HG03439 (cell line): ENCODE measurements at regions not wholly inside any gene's neighbourhood (a gene's known extent, or its start where the extent isn't known, plus 50 kb on each side); places are given as distances from the start of the nearest gene placed in this dataset.

ENCODE experiments used
- ATAC-seq: cut with Tn5 transposase; IDR thresholded peaks from one replicate; pipeline ENCODE4 v1.9.1; 2021; ENCODE audit warnings: mild to moderate bottlenecking, moderate library complexity; ENCODE audit not compliant: unreplicated experiment

GRCh38 chr7:145928937-145929336 lies 187.7 kb upstream of the CNTNAP2 start:
- ATAC-seq, result no peak

GRCh38 chr7:145919712-145920111 lies 196.9 kb upstream of the CNTNAP2 start:
- no peak for ATAC-seq

GRCh38 chr7:145916776-145917175 lies 199.8 kb upstream of the CNTNAP2 start:
- ATAC-seq, result no peak

GRCh38 chr7:145915679-145916078 lies 200.9 kb upstream of the CNTNAP2 start:
- ATAC-seq, result no peak

- ATAC-seq, result no peak
These were observed 206.5 kb upstream of the CNTNAP2 start for GRCh38 chr7:145909991-145910513.

- no peak for ATAC-seq
These were observed 212.9 kb upstream of the CNTNAP2 start for GRCh38 chr7:145903658-145904057.

- no peak for ATAC-seq
These were observed 214.5 kb upstream of the CNTNAP2 start for GRCh38 chr7:145902123-145902522.

GRCh38 chr7:145899938-145900337 lies 216.7 kb upstream of the CNTNAP2 start:
- no peak for ATAC-seq

- ATAC-seq, result no peak
These were observed 222.6 kb upstream of the CNTNAP2 start for GRCh38 chr7:145893925-145894535.

- ATAC-seq, result no peak
These were observed 231.7 kb upstream of the CNTNAP2 start for GRCh38 chr7:145884716-145885514.

- ATAC-seq, result no peak
These were observed 240.2 kb upstream of the CNTNAP2 start for GRCh38 chr7:145876376-145876775.

- no peak for ATAC-seq
These were observed 241.3 kb upstream of the CNTNAP2 start for GRCh38 chr7:145875267-145875666.

- no peak for ATAC-seq
These were observed 247.7 kb upstream of the CNTNAP2 start for GRCh38 chr7:145868935-145869334.

- ATAC-seq, result no peak
These were observed 254.4 kb upstream of the CNTNAP2 start for GRCh38 chr7:145862212-145862611.

GRCh38 chr7:145860809-145861208 lies 255.8 kb upstream of the CNTNAP2 start:
- ATAC-seq, result no peak

GRCh38 chr7:145850636-145851035 lies 266.0 kb upstream of the CNTNAP2 start:
- ATAC-seq, result no peak

- no peak for ATAC-seq
These were observed 267.9 kb upstream of the CNTNAP2 start for GRCh38 chr7:145848691-145849090.

GRCh38 chr7:145845345-145845744 lies 271.3 kb upstream of the CNTNAP2 start:
- no peak for ATAC-seq

GRCh38 chr7:145839814-145840213 lies 276.8 kb upstream of the CNTNAP2 start:
- ATAC-seq, result no peak

GRCh38 chr7:145831616-145832206 lies 284.9 kb upstream of the CNTNAP2 start:
- ATAC-seq, result no peak

- no peak for ATAC-seq
These were observed 298.9 kb upstream of the CNTNAP2 start for GRCh38 chr7:145817687-145818086.

- no peak for ATAC-seq
These were observed 304.4 kb upstream of the CNTNAP2 start for GRCh38 chr7:145812218-145812617.
